HepG2 (cell line): ENCODE measurements at regions not wholly inside any gene's neighbourhood (a gene's known extent, or its start where the extent isn't known, plus 50 kb on each side); places are given as distances from the start of the nearest gene placed in this dataset.

Experiments
- AGO1 ChIP-seq: fragments of 200-400 bp; formaldehyde crosslinking; IDR thresholded peaks from 2 replicates; pipeline ENCODE4 v1.6.1; 2017; ENCODE audit warnings: mild to moderate bottlenecking, low read depth, low read length, moderate library complexity; ENCODE audit not compliant: poor library complexity, severe bottlenecking
- ARNTL ChIP-seq: sonication (generic); formaldehyde crosslinking; IDR thresholded peaks from 2 replicates; pipeline ENCODE4 v1.4.0; 2020; ENCODE audit warnings: mild to moderate bottlenecking, missing genetic modification reagents
- ATRX ChIP-seq: sonication (generic); formaldehyde crosslinking; IDR thresholded peaks from 2 replicates; pipeline ENCODE4 v1.4.0; 2020; ENCODE audit warnings: missing genetic modification reagents, borderline replicate concordance
- BHLHE40 ChIP-seq: IDR thresholded peaks from 2 replicates; pipeline ENCODE4 v1.6.1; 2011; ENCODE audit warnings: low read length, improper control_type of control experiment
- FOSL1 ChIP-seq: sonication (generic); formaldehyde crosslinking; IDR thresholded peaks from 2 replicates; pipeline ENCODE4 v1.9.0; 2021; ENCODE audit warnings: missing genetic modification reagents, borderline replicate concordance
- FUBP1 ChIP-seq: sonication (generic); formaldehyde crosslinking; IDR thresholded peaks from 2 replicates; pipeline ENCODE4 v1.5.1; 2020; ENCODE audit warnings: missing genetic modification reagents, mild to moderate bottlenecking, borderline replicate concordance
- GPN1 ChIP-seq: sonication (generic); formaldehyde crosslinking; IDR thresholded peaks from 2 replicates; pipeline ENCODE4 v1.5.1; 2020; ENCODE audit warnings: missing genetic modification reagents, borderline replicate concordance
- HOXA3 ChIP-seq: sonication (generic); formaldehyde crosslinking; IDR thresholded peaks from 2 replicates; pipeline ENCODE4 v1.5.0; 2020; ENCODE audit warnings: missing genetic modification reagents
- MEIS2 ChIP-seq: sonication (generic); formaldehyde crosslinking; IDR thresholded peaks from 2 replicates; pipeline ENCODE4 v1.9.0; 2021; ENCODE audit warnings: mild to moderate bottlenecking, missing genetic modification reagents
- MXD4 ChIP-seq: IDR thresholded peaks from 2 replicates; pipeline ENCODE4 v1.6.1; 2016; ENCODE audit warnings: mild to moderate bottlenecking, missing biosample characterization, missing genetic modification reagents
- NFKB2 ChIP-seq: sonication (generic); formaldehyde crosslinking; IDR thresholded peaks from 2 replicates; pipeline ENCODE4 v1.4.0; 2020; ENCODE audit warnings: missing genetic modification reagents, borderline replicate concordance
- PHF20 ChIP-seq: sonication (generic); formaldehyde crosslinking; IDR thresholded peaks from 2 replicates; pipeline ENCODE4 v1.5.0; 2020; ENCODE audit warnings: mild to moderate bottlenecking, missing genetic modification reagents
- SIN3A ChIP-seq: IDR thresholded peaks from 2 replicates; pipeline ENCODE4 v1.6.1; 2011; ENCODE audit warnings: low read depth, mild to moderate bottlenecking, control low read depth, low read length, borderline replicate concordance
- XBP1 ChIP-seq: sonication (generic); formaldehyde crosslinking; IDR thresholded peaks from 2 replicates; pipeline ENCODE4 v1.5.0; 2020; ENCODE audit warnings: missing genetic modification reagents
- ZGPAT ChIP-seq: IDR thresholded peaks from 2 replicates; pipeline ENCODE4 v1.6.1; 2016; ENCODE audit warnings: mild to moderate bottlenecking
- ZKSCAN8 ChIP-seq: IDR thresholded peaks from 2 replicates; pipeline ENCODE4 v1.6.1; 2016; ENCODE audit warnings: borderline replicate concordance, missing genetic modification reagents, missing compliant biosample characterization
- ZNF136 ChIP-seq: sonication (generic); formaldehyde crosslinking; IDR thresholded peaks from 2 replicates; pipeline ENCODE4 v1.8.1; 2022; ENCODE audit warnings: low read depth, mild to moderate bottlenecking, moderate library complexity, missing genetic modification reagents
- ZNF263 ChIP-seq: sonication (generic); formaldehyde crosslinking; IDR thresholded peaks from 2 replicates; pipeline ENCODE4 v1.4.0; 2020; ENCODE audit warnings: missing genetic modification reagents
- ZNF30 ChIP-seq: sonication (generic); formaldehyde crosslinking; IDR thresholded peaks from 2 replicates; pipeline ENCODE4 v1.5.0; 2020; ENCODE audit warnings: mild to moderate bottlenecking, missing genetic modification reagents
- ZNF530 ChIP-seq: sonication (generic); formaldehyde crosslinking; IDR thresholded peaks from 2 replicates; pipeline ENCODE4 v1.5.0; 2020; ENCODE audit warnings: low read depth, mild to moderate bottlenecking, missing genetic modification reagents
- ZNF720 ChIP-seq: sonication (generic); formaldehyde crosslinking; IDR thresholded peaks from 2 replicates; pipeline ENCODE4 v1.4.0; 2020; ENCODE audit warnings: missing genetic modification reagents
- ZNF746 ChIP-seq: sonication (generic); formaldehyde crosslinking; IDR thresholded peaks from 2 replicates; pipeline ENCODE4 v1.8.0; 2022; ENCODE audit warnings: mild to moderate bottlenecking, missing genetic modification reagents
- ZNF776 ChIP-seq: sonication (generic); formaldehyde crosslinking; IDR thresholded peaks from 2 replicates; pipeline ENCODE4 v1.4.0; 2020; ENCODE audit warnings: mild to moderate bottlenecking, missing genetic modification reagents
- ZSCAN22 ChIP-seq: sonication (generic); formaldehyde crosslinking; IDR thresholded peaks from 2 replicates; pipeline ENCODE4 v1.4.0; 2020; ENCODE audit warnings: mild to moderate bottlenecking, missing genetic modification reagents
- TF ChIP-seq, protein P1 (sequence below): sonication (generic); formaldehyde crosslinking; IDR thresholded peaks from 2 replicates; pipeline ENCODE4 v1.9.0; 2021; ENCODE audit warnings: missing genetic modification reagents, borderline replicate concordance

DNA sequence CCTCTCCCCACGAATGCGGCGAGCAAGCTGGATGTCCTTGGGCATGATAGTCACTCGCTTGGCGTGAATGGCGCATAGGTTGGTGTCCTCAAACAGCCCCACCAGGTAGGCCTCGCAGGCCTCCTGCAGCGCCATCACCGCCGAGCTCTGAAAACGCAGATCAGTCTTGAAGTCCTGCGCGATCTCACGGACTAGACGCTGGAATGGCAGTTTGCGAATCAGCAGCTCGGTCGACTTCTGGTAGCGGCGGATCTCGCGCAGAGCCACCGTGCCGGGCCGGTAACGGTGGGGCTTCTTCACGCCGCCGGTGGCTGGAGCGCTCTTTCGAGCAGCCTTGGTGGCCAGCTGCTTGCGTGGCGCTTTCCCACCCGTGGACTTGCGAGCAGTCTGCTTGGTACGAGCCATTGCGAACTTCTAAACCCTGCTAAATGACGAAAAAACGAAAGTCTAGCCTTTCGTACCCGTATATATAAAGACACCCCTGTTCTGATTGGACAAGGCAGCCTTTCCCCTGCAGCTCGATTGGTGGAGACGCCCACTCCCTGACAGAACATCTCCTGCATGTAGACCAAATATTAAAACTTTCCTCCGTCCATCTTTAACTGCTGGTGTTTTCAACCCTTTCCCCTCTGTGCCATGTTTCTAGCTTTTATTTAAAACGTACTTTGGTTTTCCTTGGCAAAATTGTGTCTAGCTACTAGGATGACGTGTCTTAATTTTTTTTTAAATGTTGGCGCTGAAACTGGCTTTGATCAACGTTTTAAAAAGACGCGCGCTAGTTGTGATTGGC is 109.8 kb downstream of the HFE start (continued):
- TF ChIP-seq AGO1, result peak; percentile 69
- no peak for TF ChIP-seq ATRX (CRISPR knock-in tag)
- no peak for TF ChIP-seq XBP1 (CRISPR knock-in tag)
- TF ChIP-seq ZNF746, result no peak
- no peak for TF ChIP-seq ZNF530 (CRISPR knock-in tag)
- TF ChIP-seq ZKSCAN8 (CRISPR knock-in tag), result peak; percentile 66; the same call in 1 of the 2 replicates
- peak; percentile 14; the same call in 1 of the 2 replicates for TF ChIP-seq FOSL1 (CRISPR knock-in tag)
- TF ChIP-seq MXD4 (CRISPR knock-in tag), result peak; percentile 38; the same call in 1 of the 2 replicates
- peak; percentile 87; the same call in 1 of the 2 replicates for TF ChIP-seq NFKB2 (CRISPR knock-in tag)
- TF ChIP-seq ZNF30 (CRISPR knock-in tag), result 0 out of 2 replicates have a peak, but pooled peaks have one; percentile 65
- no peak for TF ChIP-seq FUBP1
- TF ChIP-seq ZNF136 (CRISPR knock-in tag), result 0 out of 2 replicates have a peak, but pooled peaks have one; percentile 23
- peak; percentile 91 for TF ChIP-seq ZGPAT (CRISPR knock-in tag)
- TF ChIP-seq ZNF263 (CRISPR knock-in tag), result peak; percentile 65
- no peak for TF ChIP-seq ZNF776 (CRISPR knock-in tag)
- no peak for TF ChIP-seq ZSCAN22
- TF ChIP-seq ZNF720 (CRISPR knock-in tag), result 0 out of 2 replicates have a peak, but pooled peaks have one; percentile 80
- no peak for TF ChIP-seq BHLHE40
- peak; percentile 88 for TF ChIP-seq HOXA3 (CRISPR knock-in tag)
- TF ChIP-seq SIN3A, result peak; percentile 62
- TF ChIP-seq MEIS2 (CRISPR knock-in tag), result 0 out of 2 replicates have a peak, but pooled peaks have one; percentile 18
- TF ChIP-seq ARNTL, result no peak
- TF ChIP-seq, protein P1, sequence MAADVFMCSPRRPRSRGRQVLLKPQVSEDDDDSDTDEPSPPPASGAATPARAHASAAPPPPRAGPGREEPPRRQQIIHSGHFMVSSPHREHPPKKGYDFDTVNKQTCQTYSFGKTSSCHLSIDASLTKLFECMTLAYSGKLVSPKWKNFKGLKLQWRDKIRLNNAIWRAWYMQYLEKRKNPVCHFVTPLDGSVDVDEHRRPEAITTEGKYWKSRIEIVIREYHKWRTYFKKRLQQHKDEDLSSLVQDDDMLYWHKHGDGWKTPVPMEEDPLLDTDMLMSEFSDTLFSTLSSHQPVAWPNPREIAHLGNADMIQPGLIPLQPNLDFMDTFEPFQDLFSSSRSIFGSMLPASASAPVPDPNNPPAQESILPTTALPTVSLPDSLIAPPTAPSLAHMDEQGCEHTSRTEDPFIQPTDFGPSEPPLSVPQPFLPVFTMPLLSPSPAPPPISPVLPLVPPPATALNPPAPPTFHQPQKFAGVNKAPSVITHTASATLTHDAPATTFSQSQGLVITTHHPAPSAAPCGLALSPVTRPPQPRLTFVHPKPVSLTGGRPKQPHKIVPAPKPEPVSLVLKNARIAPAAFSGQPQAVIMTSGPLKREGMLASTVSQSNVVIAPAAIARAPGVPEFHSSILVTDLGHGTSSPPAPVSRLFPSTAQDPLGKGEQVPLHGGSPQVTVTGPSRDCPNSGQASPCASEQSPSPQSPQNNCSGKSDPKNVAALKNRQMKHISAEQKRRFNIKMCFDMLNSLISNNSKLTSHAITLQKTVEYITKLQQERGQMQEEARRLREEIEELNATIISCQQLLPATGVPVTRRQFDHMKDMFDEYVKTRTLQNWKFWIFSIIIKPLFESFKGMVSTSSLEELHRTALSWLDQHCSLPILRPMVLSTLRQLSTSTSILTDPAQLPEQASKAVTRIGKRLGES (CRISPR knock-in tag), result peak; percentile 47; the same call in 1 of the 2 replicates
- TF ChIP-seq GPN1, result 0 out of 2 replicates have a peak, but pooled peaks have one; percentile 58
- 0 out of 2 replicates have a peak, but pooled peaks have one; percentile 19 for TF ChIP-seq PHF20 (CRISPR knock-in tag)
